HG02884 (cell line): ENCODE measurements at regions not wholly inside any gene's neighbourhood (a gene's known extent, or its start where the extent isn't known, plus 50 kb on each side); places are given as distances from the start of the nearest gene placed in this dataset.
"Not testable (repeated sequence)": the region's sequence is repeated elsewhere in the genome, so short reads cannot be mapped to it uniquely, and the experiment has no call there.

ENCODE experiments used
- ATAC-seq: cut with Tn5 transposase; IDR thresholded peaks from one replicate; pipeline ENCODE4 v1.9.1; 2021; ENCODE audit warnings: mild to moderate bottlenecking, moderate library complexity; ENCODE audit not compliant: unreplicated experiment

GRCh38 chr18:75777630-75778029, 350.1 kb upstream of the SMIM21 start:
- ATAC-seq: no peak

- ATAC-seq: no peak
Measured at GRCh38 chr18:75775121-75775520, 347.6 kb upstream of the SMIM21 start.

- no peak for ATAC-seq
Measured at GRCh38 chr18:75773618-75774017, 346.1 kb upstream of the SMIM21 start.

- no peak for ATAC-seq
Measured at GRCh38 chr18:75762758-75763157, 335.3 kb upstream of the SMIM21 start.

- ATAC-seq: no peak
Measured at GRCh38 chr18:75760208-75760607, 332.7 kb upstream of the SMIM21 start.

- ATAC-seq: no peak
Measured at GRCh38 chr18:75757951-75758350, 330.4 kb upstream of the SMIM21 start.

- no peak for ATAC-seq
Measured at GRCh38 chr18:75754433-75754832, 326.9 kb upstream of the SMIM21 start.

- ATAC-seq: no peak
Measured at GRCh38 chr18:75753753-75754152, 326.2 kb upstream of the SMIM21 start.

- no peak for ATAC-seq
Measured at GRCh38 chr18:75752740-75753263, 325.3 kb upstream of the SMIM21 start.

- no peak for ATAC-seq
Measured at GRCh38 chr18:75745147-75745546, 317.6 kb upstream of the SMIM21 start.

GRCh38 chr18:75742516-75742915, 315.0 kb upstream of the SMIM21 start:
- no peak for ATAC-seq

GRCh38 chr18:75739682-75740081, 312.2 kb upstream of the SMIM21 start:
- ATAC-seq: no peak

- ATAC-seq: no peak
Measured at GRCh38 chr18:75735291-75735690, 307.8 kb upstream of the SMIM21 start.

- ATAC-seq: no peak
Measured at GRCh38 chr18:75730249-75730648, 302.7 kb upstream of the SMIM21 start.

GRCh38 chr18:75728621-75729020, 301.1 kb upstream of the SMIM21 start:
- no peak for ATAC-seq

GRCh38 chr18:75727456-75727855, 300.0 kb upstream of the SMIM21 start:
- ATAC-seq: no peak

- no peak for ATAC-seq
Measured at GRCh38 chr18:75723521-75724340, 296.2 kb upstream of the SMIM21 start.

- ATAC-seq: no peak
Measured at GRCh38 chr18:75714766-75715165, 287.3 kb upstream of the SMIM21 start.

GRCh38 chr18:75712124-75712867, 284.8 kb upstream of the SMIM21 start:
- ATAC-seq: not testable (repeated sequence)

- ATAC-seq: no peak
Measured at GRCh38 chr18:75700561-75700960, 273.1 kb upstream of the SMIM21 start.

GRCh38 chr18:75698861-75699260, 271.4 kb upstream of the SMIM21 start:
- ATAC-seq: no peak

- ATAC-seq: no peak
Measured at GRCh38 chr18:75697493-75697892, 270.0 kb upstream of the SMIM21 start.
